NCI-H748 (cell line): ENCODE measurements at regions not wholly inside any gene's neighbourhood (a gene's known extent, or its start where the extent isn't known, plus 50 kb on each side); places are given as distances from the start of the nearest gene placed in this dataset.

ENCODE experiments used
- DNase-seq: peaks from one replicate; lab custom pipeline; 2025; ENCODE audit not compliant: unreplicated experiment; lab: John Stamatoyannopoulos, UW

DNA sequence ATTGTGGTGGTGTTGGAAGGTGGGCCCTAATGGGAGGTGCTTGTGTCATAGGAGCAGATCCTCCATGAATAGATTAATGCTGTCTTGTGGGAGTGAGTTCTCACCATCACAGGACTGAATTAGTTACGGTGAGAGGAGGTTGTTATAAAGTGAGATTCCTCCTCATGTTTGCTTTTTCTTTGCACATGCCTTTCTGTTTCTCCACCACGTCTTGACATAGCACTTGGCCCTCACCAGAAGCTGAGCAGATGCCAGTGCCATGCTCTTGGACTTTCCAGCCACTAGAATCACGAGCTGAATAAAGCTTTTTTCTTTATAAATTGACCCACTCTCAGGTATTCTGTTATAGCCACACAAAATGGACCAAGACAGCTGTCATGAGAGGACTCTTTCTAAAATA lies 194.8 kb downstream of the PTPRU start:
- no peak for DNase-seq

DNA sequence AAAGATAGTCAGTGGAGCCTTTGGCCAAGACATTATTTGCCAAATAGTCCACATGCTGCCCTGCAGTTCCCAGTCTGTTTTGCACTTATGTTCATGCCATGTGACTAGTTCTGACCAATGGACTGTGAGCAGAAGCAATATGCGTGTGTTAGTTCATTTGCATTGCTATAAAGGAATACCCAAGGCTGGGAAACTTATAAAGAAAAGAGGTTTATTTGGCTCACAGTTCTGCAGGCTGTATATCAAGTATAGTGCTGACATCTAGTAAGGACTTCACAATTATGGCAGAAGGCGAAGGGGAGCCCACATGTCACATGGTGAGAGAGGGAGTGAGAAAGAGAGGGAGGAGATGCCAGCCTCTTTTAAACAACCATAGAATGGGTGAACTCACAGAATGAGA lies 193.3 kb downstream of the PTPRU start:
- DNase-seq = no peak

DNA sequence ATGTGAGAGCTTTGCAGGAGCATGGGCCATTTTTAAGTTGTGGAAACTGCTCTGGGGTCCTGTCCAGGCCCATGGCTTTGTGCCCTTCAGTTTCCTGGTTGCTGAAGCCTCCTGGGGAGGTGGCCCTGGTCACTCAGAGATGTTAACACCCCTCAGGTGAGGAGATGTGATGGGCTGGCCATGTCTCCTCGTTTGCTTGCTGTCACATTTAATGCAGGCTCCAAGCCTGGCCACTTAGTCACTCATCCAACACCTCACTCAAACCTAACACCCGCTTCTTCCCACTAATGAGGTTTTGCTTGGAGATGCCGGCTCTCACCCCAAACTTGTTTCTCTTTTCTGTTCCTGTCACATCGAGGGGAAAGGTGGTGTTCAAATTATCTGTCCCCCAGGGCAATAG lies 192.7 kb downstream of the PTPRU start:
- DNase-seq = no peak

DNA sequence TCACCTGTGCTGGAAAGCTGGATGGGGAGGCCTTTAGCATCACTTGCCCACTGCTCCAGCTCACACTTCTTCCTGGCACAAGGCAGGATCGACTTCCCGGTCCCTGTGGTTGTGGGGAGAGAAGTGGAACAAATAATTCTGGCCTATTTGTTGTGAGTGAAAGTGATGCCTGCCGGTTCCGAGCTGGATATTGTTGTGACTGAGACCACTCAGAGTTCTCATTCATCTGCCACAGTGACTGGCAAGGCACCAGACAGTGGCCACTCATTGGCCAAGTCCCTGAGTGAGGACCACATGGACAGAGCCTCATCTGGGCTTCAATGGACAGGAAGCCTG lies 191.9 kb downstream of the PTPRU start:
- DNase-seq = no peak

DNA sequence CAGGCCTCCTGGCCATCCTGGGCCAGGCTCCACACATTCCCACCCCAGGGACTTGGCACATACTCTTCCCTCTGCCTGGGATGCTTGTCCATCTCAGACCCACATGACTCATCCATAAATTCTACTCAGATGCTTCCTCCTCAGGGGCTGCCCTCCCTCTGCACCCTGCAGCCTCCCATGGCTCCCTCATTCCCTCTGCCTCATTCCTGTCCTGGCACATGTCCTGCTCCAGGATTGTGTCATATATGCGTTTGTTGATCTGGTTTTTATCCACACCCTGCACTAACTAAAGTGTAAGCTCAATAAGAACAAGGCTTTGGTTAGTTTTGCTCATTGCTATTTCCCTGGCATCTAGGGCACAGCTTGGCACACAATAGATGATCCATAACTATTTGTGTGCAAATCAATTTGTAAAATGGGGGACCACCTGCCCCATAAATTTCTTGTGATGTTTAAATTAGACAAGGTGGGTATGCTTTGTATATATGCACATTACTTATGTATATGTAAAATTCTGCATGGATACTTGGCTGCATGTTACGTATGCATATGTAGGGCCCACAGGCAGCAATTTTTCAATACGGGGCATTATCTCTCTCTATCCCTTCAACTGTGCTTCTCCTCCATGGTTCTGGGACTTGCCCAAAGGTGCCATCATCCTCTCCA lies 191.4 kb downstream of the PTPRU start:
- DNase-seq = no peak

DNA sequence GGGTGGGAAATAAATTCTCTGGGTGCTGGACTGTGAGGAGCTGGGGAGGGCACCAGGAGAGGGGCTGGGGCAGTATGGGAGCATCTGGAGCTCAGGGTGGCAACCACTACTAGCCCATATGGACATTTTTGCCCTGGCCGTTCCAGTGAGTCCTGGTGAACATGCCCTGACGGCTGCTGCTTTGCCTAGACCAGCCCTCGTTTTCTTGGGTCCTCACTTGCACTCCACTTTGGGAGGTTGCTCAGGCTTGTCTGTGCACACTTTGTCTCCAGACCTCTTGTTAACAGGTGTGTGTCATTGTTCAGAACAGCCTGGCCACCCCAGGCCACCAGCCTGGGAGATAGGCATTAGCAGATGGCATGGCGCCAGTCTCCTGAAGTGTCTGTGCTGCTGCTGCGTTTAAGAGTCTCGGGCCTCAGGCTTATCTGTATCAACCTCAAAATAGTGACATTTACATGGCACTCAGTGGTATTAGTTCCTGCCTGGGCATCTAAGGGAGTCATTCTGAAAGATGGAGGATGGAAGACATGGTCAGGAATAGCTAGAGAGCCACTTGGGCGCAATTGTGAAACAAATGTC lies 190.5 kb downstream of the PTPRU start:
- peak; percentile 14 for DNase-seq

DNA sequence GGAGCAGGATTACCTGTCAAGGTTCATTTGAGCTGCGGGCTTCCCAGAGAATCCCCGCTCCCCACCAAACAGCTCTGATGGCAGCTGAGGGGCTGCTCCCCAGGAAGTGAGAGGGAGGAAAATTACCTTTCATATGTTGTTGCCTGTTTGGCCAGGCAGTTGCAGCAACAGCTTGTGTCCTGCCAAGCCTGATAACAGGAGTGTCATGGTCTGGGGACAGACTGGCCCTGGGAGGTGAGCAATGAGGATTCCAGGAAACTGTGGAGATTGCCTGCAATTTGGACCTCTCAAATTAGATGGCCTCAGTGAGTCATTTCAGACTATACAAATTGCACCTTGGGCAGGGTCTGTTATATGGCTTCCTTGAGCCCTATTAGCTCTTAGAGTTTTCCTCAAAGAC lies 189.3 kb downstream of the PTPRU start:
- no peak for DNase-seq

DNA sequence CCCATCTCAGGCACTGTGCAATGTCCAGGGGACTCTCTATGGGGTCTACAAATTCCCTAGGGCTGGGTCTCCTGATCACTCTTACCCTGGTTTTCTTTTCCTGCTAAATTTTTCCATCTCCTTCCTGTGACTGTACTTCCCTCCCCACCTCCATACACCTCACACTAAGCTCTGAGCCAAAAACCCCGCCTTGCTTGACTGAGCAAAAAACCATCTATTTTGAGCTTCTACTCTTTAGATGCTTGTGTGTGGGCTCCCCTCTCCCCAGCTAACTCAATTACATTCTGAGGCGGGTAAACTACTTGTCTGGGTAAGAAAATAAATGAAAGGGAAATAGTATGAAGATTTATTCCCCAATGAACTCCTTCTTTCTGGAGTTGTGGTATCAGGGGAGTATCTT lies 187.9 kb downstream of the PTPRU start:
- no peak for DNase-seq

DNA sequence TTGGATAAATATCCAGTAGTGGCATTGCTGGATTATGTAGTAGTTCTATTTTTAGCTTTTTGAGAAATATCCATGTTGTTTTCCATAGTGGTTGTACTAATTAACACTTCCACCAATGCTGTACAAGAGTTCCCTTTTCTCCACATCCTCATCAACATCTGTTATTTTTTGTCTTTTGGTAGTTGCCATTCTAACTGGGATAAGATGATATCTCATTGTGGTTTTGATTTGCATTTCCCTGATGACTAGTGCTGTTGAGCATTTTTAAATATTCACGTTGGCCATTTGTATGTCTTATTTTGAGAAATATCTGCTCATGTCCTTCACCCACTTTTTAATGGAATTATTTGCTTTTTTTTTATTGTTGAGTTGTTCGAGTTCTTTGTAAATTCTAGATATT lies 183.9 kb downstream of the PTPRU start:
- DNase-seq = no peak

DNA sequence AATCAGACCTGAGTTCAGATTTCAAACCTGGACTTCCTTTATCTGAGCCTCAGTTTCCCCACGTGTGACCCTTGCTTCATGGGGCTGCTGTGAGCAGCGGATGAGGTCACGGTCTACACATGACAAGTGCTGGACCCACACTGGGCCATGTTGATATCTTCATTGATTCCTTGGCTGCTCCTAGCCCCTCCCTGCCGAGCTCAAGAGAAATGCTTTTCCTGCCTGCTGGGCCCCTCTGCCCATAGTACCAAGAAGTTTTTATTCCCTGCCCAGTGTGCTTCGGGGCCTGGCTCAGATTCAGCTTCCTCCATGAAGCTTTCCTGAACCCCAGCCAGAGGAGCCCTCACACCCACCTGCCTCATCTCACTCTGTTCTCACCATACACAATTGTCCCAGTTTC lies 181.6 kb downstream of the PTPRU start:
- DNase-seq = no peak

DNA sequence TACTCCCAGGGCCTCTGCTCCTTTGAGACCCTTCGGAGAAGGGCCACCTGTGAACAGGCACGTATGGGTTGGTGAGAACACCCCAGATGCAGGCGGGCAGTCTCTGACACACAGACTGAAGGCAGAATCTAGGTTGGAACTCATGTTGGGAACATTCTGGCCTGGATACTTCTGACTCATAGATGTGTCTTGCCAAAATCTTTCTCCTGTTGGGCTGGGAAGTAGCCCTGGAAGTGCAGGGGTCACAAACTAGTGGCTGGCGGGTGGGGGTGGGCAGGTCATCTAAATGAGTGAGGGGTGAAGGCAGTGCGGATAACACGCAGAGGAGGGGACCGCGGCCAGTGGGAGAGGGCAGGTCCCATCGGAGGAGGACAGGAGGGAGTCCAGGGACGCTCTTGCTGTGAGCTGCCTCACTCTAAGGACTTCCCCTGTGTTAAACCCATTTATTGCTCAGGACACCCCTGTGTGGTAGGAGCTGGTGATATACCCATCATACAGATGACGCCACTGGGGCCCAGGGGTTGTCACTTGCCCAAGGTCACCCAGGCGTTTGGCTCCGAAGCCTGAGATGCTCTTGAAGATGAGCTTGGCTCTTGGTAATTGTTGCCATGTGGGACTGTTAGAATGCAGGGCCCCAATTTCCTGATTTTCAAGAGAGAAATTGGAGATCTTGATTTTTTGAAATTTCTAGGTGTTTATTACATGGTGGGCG lies 181.0 kb downstream of the PTPRU start:
- DNase-seq = no peak

DNA sequence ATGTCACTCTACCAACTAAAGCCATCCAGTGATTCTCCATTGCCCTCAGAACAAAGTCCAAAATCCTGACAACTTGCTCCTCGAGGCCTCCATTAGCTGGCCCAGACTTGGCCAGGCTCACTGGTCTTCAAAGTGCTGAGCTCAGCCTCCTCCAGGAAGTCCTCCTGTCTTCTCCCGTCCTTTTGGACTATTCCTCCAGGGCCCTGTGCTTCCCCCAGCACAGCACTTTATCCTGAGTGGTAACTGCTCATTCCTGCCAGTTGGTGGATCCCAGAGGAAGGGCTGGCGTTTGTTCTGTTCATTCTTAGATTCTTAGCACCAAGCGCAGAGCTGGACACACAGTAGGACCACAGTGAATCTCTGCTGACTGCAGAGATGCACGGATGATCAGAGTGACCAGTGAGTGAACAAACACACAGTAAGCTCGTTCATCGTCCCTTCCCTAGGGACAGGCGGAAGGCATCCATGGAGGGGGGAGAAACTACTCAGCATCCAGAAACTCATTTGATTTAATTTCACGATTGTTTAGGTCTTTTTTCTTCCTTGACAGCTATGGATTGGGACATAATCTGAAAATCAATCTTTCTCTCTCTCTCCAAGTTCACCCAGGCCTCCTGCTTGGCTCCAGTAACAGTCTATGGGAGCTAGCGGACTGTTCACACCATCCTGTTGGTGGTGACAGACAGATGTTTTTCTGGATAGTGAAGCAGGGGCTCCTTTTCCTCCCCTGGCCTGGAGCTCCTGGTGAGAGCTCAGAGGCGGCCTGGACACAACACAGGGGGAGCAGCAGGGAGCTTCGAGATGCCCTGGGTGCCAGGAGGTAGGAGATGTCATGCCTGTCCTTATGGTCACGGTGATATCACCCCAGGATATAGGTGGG lies 180.2 kb downstream of the PTPRU start:
- DNase-seq = no peak

DNA sequence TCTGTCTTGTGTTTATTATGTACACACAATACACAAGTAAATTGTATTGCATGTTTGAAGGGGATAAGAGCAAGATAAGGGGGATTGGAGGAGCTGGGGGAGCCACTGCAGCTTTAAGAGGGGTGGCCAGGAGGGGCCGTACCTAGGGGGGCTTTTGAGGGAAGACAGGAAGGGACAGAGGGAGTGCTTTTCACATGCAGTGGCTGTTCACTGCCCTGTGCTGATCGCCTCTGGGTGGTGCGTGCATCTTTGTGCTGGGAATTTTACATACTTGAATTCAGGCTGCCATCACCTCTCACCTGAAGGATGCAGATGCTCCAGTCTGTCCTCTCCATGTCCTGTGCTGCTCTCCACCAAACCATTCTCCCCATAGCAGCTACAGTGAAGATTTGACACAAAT lies 179.5 kb downstream of the PTPRU start:
- DNase-seq = no peak

DNA sequence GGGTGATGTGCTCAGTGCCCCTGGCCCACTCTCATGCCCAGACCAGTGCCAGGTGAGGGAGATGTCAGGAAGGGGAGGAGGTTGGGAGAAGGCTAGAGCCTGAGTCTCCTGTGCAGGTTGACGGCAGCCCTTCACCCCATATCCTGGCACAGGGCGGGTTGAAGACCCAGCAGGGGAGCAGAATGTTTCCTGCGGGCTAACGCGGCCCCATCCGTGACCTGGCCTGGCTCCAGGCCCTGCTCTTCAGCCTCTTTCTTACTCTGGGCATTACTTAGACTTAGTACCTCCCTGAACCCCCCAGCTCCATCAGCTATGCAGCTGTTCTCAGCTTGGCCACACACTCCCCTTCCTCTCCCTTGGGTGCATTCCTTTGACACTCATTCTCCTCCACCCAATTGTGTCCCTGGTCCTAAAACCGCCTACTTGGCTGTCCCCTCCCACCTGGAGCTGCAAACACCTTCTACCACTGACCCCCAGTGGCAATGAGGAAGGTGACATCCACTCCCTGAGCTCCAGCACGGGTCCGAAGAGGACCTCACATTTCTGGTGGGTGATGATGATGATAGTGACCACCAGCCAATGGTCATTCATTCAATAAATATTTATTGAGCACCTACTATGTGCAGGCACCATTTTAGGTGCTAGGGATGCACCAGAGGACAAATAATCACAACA lies 179.0 kb downstream of the PTPRU start:
- peak; percentile 34 for DNase-seq

DNA sequence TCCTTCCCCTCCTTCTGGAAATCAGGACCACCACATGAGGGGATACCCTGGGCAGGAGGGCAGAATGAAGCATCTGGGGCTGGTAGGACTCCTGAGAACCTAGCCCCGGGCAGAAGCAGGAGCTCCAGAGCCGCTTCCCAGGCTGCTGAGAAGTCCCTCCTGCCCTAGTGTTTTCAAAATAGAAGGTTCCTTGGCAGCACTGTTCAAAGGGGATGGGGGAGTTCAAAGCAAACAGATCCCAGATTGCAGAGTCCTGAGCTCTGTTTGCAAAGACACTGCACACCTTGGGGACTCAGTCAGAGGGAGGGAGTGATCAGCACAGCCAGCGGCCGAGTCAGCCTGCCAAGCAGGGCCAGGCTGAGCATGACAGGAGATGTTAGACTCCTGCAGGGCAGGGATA lies 177.8 kb downstream of the PTPRU start:
- DNase-seq = no peak

DNA sequence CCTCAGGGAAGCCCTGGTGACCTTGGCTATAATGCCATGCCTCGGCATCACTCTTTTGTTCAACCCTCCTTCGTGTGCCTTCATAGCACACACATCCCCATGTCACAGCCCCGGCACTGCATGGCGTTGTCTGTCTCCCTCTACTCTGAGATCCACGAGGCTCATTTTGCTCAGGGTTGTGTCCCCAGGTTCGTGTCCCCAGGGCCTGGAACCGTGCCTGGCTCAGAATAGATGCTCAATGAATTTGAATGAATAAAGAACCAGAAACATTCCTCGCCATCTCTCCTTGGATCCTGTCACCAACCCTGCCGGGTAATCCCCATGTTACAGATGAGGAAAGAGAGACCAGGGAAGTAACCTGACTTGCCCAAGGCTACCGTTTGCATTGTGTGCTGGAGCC lies 177.3 kb downstream of the PTPRU start:
- no peak for DNase-seq

DNA sequence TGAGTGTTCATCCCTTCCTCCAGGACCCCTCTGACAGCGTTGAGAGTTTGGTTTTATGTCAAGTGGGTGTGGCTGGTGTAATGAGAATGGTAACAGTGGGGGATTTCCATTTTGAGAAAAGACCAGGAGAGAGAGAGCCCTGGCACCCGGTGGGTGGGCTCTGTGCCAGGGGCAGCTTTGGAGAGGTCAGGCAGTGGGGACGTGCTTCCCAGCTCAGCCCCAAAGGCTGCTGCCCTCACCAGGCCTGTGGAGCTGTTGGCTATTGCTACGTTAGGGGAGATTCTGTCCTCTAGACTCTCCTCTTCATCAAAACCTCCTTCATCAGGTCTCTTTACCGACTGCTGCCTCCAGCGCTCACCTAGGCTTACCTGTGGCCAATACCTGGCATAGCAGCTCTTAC lies 176.3 kb downstream of the PTPRU start:
- peak; percentile 5 for DNase-seq

DNA sequence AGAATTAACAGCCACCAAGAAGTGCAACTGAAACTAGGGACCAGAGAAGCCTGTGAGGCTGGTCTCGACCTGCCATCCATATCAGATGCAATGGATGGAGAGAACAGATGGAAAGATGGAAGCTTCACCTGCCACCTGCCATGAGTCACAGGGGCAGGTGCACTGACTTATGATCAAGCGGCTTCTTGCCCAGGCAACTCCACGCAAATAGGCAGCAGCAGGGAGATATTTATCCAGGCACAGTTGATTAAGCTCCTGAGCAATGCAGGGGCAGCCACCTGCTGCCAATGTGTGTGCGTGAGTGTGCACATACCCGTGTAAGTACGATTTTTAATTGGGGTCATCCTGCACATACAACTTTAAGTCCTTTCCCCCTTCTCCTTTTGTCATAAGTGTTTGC lies 174.2 kb downstream of the PTPRU start:
- peak; percentile 92 for DNase-seq

DNA sequence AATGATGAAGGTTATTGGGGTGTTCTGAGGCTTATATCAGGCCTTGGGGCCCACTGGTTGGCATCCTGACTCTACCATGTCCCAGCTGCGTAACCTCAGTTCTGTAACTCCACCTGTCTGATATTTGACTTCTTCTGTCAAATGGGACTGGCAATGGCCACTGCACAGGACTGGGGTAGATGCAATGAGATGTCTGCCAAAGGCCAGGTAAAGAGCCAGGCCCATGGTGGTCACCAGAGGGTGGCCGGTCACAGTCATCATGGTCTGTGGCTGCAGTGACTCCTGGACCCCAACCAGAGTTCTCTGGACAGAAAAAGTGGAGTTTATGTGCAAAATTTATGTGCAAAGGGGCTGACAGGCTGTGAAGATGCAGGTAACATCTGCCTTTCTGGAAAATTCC lies 173.3 kb downstream of the PTPRU start:
- no peak for DNase-seq

DNA sequence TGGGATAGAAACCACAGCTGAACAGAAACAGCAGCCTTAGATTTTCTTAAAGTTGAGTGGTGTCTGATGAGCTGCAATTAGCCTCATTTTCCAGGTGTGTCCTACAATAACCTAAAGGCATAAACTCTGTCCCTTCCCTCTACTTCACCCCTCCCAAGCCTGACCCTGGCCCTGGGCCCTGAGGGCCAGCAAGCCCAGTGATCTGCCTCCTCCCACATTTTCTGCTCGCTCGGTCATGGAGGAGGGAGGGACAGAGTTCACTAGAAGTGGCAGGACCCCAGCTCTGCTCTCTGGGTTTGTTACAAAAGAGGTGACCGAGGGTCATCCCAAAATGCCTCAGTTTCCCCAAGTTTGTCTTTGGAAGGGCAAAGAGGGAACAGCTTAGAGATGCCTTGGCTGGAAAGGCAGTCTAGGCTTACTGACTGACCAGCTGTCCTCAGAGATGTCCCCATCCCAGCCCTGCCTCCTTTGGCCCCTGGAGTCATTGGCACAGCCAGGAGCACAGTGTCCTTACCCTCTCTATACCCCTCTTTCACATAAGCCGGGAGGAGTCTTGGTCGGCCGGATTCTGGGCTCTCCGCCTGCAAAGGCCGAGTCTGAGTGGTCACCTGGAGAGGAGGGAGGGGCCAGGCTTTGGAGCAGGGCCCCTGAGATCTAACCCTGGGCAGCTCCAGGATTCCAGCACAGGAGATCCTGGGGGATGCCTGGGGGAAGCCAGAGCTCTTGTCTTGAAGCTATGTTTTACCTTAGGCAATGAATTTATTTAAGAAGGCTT lies 172.7 kb downstream of the PTPRU start:
- DNase-seq = no peak

DNA sequence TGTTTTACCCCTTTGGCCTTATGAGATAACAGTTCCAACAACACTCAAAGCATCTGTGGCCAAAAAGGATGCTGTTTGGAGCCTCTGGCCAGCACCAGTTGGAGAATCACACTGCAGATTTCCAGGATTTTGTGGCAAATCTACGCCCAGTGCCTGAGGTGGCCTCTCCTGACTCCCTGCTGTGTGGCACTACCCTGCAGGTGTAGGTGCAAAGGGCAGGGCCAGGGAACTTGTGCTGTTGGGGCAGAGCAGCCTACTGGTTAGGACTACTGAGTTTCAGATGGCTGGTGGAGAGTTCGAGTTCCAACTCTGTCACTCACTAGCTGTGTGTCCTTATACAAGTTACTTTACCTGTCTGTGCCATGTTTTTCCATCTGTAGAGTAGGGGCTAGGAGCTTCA lies 170.5 kb downstream of the PTPRU start:
- DNase-seq = no peak
